ENCODE measurements at regions not wholly inside any gene's neighbourhood (a gene's known extent, or its start where the extent isn't known, plus 50 kb on each side); places are given as distances from the start of the nearest gene placed in this dataset.

GRCh38 chr2:103734911-103735310 lies 973.1 kb downstream of the TMEM182 start:
- no peak for DNase-seq

- no peak for DNase-seq
Observed at GRCh38 chr2:103738108-103738507, 976.3 kb downstream of the TMEM182 start.

- no peak for DNase-seq
Observed at GRCh38 chr2:103738606-103739005, 976.8 kb downstream of the TMEM182 start.

- DNase-seq = no peak
Observed at GRCh38 chr2:103739186-103739585, 977.4 kb downstream of the TMEM182 start.

- no peak for DNase-seq
Observed at GRCh38 chr2:103739921-103740320, 978.1 kb downstream of the TMEM182 start.

- no peak for DNase-seq
Observed at GRCh38 chr2:103740631-103741030, 978.8 kb downstream of the TMEM182 start.

GRCh38 chr2:103743195-103743594 lies 981.4 kb downstream of the TMEM182 start:
- no peak for DNase-seq

- no peak for DNase-seq
Observed at GRCh38 chr2:103754530-103754929, 992.7 kb downstream of the TMEM182 start.

- no peak for DNase-seq
Observed at GRCh38 chr2:103773884-103774283, 1012.1 kb downstream of the TMEM182 start.

- no peak for DNase-seq
Observed at GRCh38 chr2:103780088-103780702, 1018.4 kb downstream of the TMEM182 start.

- DNase-seq = no peak
Observed at GRCh38 chr2:103781313-103781712, 1019.5 kb downstream of the TMEM182 start.

GRCh38 chr2:103784261-103784660 lies 1022.4 kb downstream of the TMEM182 start:
- DNase-seq = no peak

- DNase-seq = no peak
Observed at GRCh38 chr2:103785432-103785831, 1023.6 kb downstream of the TMEM182 start.

GRCh38 chr2:103785956-103786355 lies 1024.1 kb downstream of the TMEM182 start:
- no peak for DNase-seq

- no peak for DNase-seq
Observed at GRCh38 chr2:103788389-103788788, 1026.6 kb downstream of the TMEM182 start.

- no peak for DNase-seq
Observed at GRCh38 chr2:103788951-103789350, 1027.1 kb downstream of the TMEM182 start.

GRCh38 chr2:103789381-103790095 lies 1027.7 kb downstream of the TMEM182 start:
- peak; percentile 42 for DNase-seq

GRCh38 chr2:103792042-103792441 lies 1030.2 kb downstream of the TMEM182 start:
- DNase-seq = no peak

- DNase-seq = no peak
Observed at GRCh38 chr2:103798291-103798690, 1036.5 kb downstream of the TMEM182 start.

GRCh38 chr2:103804013-103804412 lies 1042.2 kb downstream of the TMEM182 start:
- DNase-seq = no peak

GRCh38 chr2:103805746-103806145 lies 1043.9 kb downstream of the TMEM182 start:
- no peak for DNase-seq

GRCh38 chr2:103808814-103809213 lies 1045.1 kb upstream of the POU3F3 start:
- DNase-seq = no peak

- DNase-seq = no peak
Observed at GRCh38 chr2:103809415-103809814, 1044.5 kb upstream of the POU3F3 start.

- DNase-seq = no peak
Observed at GRCh38 chr2:103809941-103810441, 1043.9 kb upstream of the POU3F3 start.

GRCh38 chr2:103810875-103811274 lies 1043.0 kb upstream of the POU3F3 start:
- no peak for DNase-seq

Data from femur (tissue), 1 donor.